ENCODE measurements at regions not wholly inside any gene's neighbourhood (a gene's known extent, or its start where the extent isn't known, plus 50 kb on each side); places are given as distances from the start of the nearest gene placed in this dataset.
"Not testable (repeated sequence)": the region's sequence is repeated elsewhere in the genome, so short reads cannot be mapped to it uniquely, and the experiment has no call there.

DNA sequence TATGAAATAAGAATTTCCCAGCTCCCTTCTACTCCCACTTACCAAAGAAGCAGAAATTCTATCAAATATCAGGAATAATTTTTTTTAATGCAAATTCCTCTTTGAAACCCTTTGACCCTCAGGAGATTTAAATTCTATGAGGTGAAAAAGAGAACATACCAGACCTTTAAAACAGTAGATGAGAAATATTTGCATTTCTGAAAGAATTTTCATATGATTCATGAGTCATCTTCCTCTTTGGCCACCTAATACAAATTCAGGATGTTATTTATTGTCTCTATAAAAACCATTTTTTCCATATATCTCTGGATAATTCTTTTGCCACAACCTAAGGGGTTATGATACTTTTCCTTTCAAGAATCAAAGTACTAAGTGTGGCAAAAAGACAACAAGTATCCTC lies 67.3 kb upstream of the ST3GAL6 start:
- dilution Hi-C loops (cut with HindIII; ENCODE audit: low sequenced_read_pairs, unreplicated experiment) = no loop called here
- Histone ChIP-seq H3K4me3 (ENCODE audit: insufficient read depth, low read depth, low read length) (no peak overlapping the region), H2BK5ac (ENCODE audit: low read depth, low read length, poor library complexity, severe bottlenecking) (peak overlapping the region; percentile 46), H3K4ac (ENCODE audit: low read depth, low read length) (no peak overlapping the region), H4K8ac (ENCODE audit: low read depth in 2 of 2, low read length in 2 of 2) (no peak overlapping the region; a peak in 1 of 4 replicates), H3K27me3 (ENCODE audit: control insufficient read depth, insufficient read depth, low read length) (no peaks in the 10 kb centered on the region), H3K9ac (ENCODE audit: low read depth, low read length) (no peak overlapping the region), H2AFZ (replicated peaks; ENCODE audit: low read length, poor library complexity) (no peak overlapping the region), H3K9me1 (ENCODE audit: insufficient read depth, low read length) (no peaks in the 10 kb centered on the region), H2AK5ac (ENCODE audit: low read depth, low read length) (no peak overlapping the region), H3K79me1 (ENCODE audit: low read depth in 1 of 2, low read length in 2 of 2) (no peaks in the 10 kb centered on the region), H3K36me3 (ENCODE audit: control insufficient read depth, insufficient read depth, low read length) (no peaks in the 10 kb centered on the region), H2BK120ac (ENCODE audit: low read depth, low read length) (no peak overlapping the region), H2BK15ac (ENCODE audit: low read depth, low read length) (no peak overlapping the region), H3K4me1 (ENCODE audit: control insufficient read depth, insufficient read depth, low read length) (peaks cover 2% of the 10 kb centered on the region; the same call in 1 of the 2 replicates), H3K9me3 (ENCODE audit: control insufficient read depth, insufficient read depth, low read length) (no peaks in the 10 kb centered on the region), H3K14ac (replicated peaks; ENCODE audit: low read depth, low read length) (no peak overlapping the region), H4K20me1 (ENCODE audit: insufficient read depth, low read length) (no peaks in the 10 kb centered on the region), H3K18ac (ENCODE audit: low read depth, low read length) (no peak overlapping the region), H3K56ac (ENCODE audit: extremely low read depth, insufficient read depth, low read length) (no peak overlapping the region), H3K27ac (ENCODE audit: insufficient read depth, low read length) (no peak overlapping the region; the same call in 1 of the 2 replicates), H4K5ac (ENCODE audit: low read depth, low read length) (no peak overlapping the region), H2BK20ac (ENCODE audit: low read depth, low read length) (no peak overlapping the region), H4K91ac (ENCODE audit: insufficient read depth, low read depth, low read length) (no peak overlapping the region), H3K23ac (ENCODE audit: low read depth, low read length) (no peak overlapping the region), H2AK9ac (replicated peaks; ENCODE audit: low read depth, low read length, poor library complexity) (no peak overlapping the region), H3K4me2 (ENCODE audit: low read depth, low read length) (peak overlapping the region; percentile 6; the same call in 1 of the 2 replicates)
- ChIA-PET POLR2A (ENCODE audit: unreplicated experiment) (no interaction called here), CTCF (interaction anchor here (0.7 kb wide), 1 partner anchor 55 kb away, joined by 3 read pairs; no protein-coding TSS in a partner anchor)
- in situ Hi-C loops (cut with MboI; ENCODE audit: low sequenced_read_pairs) = no loop called here
- BruUV-seq (replicated peaks) = no TSS peak
- intact Hi-C loops (cut with micrococcal nuclease) = no loop called here
- no peak for TF ChIP-seq NFE2L2 (IDR thresholded peaks at IDR 0.05; ENCODE audit: low read depth, low read length)
- no peak for TF ChIP-seq SMC3 (IDR thresholded peaks at IDR 0.05; ENCODE audit: low read depth, low read length)
- ATAC-seq (ENCODE audit: low read depth) (peak; percentile 49), DNase-seq (peak; percentile 32)

DNA sequence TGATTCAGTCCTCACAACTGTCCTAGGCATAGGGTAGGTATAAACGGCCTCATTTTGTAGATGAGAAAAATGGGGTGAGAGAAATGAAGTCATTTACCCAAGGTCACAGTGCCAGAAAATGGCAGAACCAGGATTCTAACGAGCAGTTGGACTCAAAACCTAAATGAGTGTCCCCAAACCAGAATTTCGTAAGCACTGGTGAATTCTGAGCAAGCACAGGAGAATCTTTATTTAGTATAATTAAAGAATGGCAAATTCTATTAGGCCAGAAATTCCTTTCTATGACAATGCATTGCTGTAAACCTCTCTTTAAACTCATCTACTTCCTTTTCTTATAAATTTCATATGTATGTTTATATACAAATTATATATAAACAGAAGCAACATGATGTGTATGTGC lies 66.8 kb upstream of the ST3GAL6 start:
- H3K4me2 ChIP-seq (ENCODE audit: low read depth, low read length) = peak overlapping the region; percentile 6; the same call in 1 of the 2 replicates
- H3K23ac ChIP-seq (ENCODE audit: low read depth, low read length); H3K79me1 ChIP-seq (ENCODE audit: low read depth in 1 of 2, low read length in 2 of 2); BruUV-seq (replicated peaks); H4K20me1 ChIP-seq (ENCODE audit: insufficient read depth, low read length); CTCF ChIA-PET; H2BK15ac ChIP-seq (ENCODE audit: low read depth, low read length); dilution Hi-C loops (cut with HindIII; ENCODE audit: low sequenced_read_pairs, unreplicated experiment); POLR2A ChIA-PET (ENCODE audit: unreplicated experiment); H4K91ac ChIP-seq (ENCODE audit: insufficient read depth, low read depth, low read length); H3K9ac ChIP-seq (ENCODE audit: low read depth, low read length); intact Hi-C loops (cut with micrococcal nuclease); DNase-seq; H3K4me3 ChIP-seq (ENCODE audit: insufficient read depth, low read depth, low read length); H3K4me1 ChIP-seq (ENCODE audit: control insufficient read depth, insufficient read depth, low read length); H3K9me1 ChIP-seq (ENCODE audit: insufficient read depth, low read length); H3K4ac ChIP-seq (ENCODE audit: low read depth, low read length); H2AK9ac ChIP-seq (replicated peaks; ENCODE audit: low read depth, low read length, poor library complexity); H3K56ac ChIP-seq (ENCODE audit: extremely low read depth, insufficient read depth, low read length); H4K5ac ChIP-seq (ENCODE audit: low read depth, low read length); H3K27ac ChIP-seq (ENCODE audit: insufficient read depth, low read length); H3K9me3 ChIP-seq (ENCODE audit: control insufficient read depth, insufficient read depth, low read length); H2BK120ac ChIP-seq (ENCODE audit: low read depth, low read length); H2AK5ac ChIP-seq (ENCODE audit: low read depth, low read length); H2AFZ ChIP-seq (replicated peaks; ENCODE audit: low read length, poor library complexity); H3K36me3 ChIP-seq (ENCODE audit: control insufficient read depth, insufficient read depth, low read length); H3K27me3 ChIP-seq (ENCODE audit: control insufficient read depth, insufficient read depth, low read length); in situ Hi-C loops (cut with MboI; ENCODE audit: low sequenced_read_pairs): not testable (repeated sequence)
- no CpG with 5 or more reads among the region's 3 CpGs for WGBS, 2 experiments (ENCODE audit: extremely low coverage in 2 of 2, insufficient read length in 1 of 2)
- H3K18ac ChIP-seq (ENCODE audit: low read depth, low read length) = peak overlapping the region; percentile 11; the same call in 1 of the 2 replicates
- H2BK20ac ChIP-seq (ENCODE audit: low read depth, low read length) = peak overlapping the region; percentile 26; the same call in 1 of the 2 replicates
- 0 out of 4 replicates have a peak overlapping the region, but pooled peaks of 1 of the 2 experiments have one; percentile 21 for H4K8ac ChIP-seq (ENCODE audit: low read depth in 2 of 2, low read length in 2 of 2)
- 0 out of 2 replicates have a peak overlapping the region, but pooled peaks have one; percentile 31 for H3K14ac ChIP-seq (replicated peaks; ENCODE audit: low read depth, low read length)
- peak overlapping the region; percentile 46 for H2BK5ac ChIP-seq (ENCODE audit: low read depth, low read length, poor library complexity, severe bottlenecking)
- ATAC-seq (ENCODE audit: low read depth) = peak; percentile 10; the same call in 1 of the 2 replicates
